H1 (cell line): ENCODE measurements at regions not wholly inside any gene's neighbourhood (a gene's known extent, or its start where the extent isn't known, plus 50 kb on each side); places are given as distances from the start of the nearest gene placed in this dataset.

Source experiments
- CTCF ChIA-PET: fragments of 300-600 bp; sonication (Branson Sonifier 250); formaldehyde crosslinking; loops from one replicate; lab custom pipeline; 2021; ENCODE audit not compliant: partially characterized antibody; lab: Charles Lee
- POLR2A ChIA-PET: fragments of 300-600 bp; sonication (Branson Sonifier 250); formaldehyde crosslinking; loops from one replicate; lab custom pipeline; 2021; ENCODE audit warnings: inconsistent platforms; ENCODE audit not compliant: partially characterized antibody; lab: Charles Lee
- DNase-seq, 2 experiments: peaks; one replicate each; pipeline versions ENCODE4 v3.0.0 to v3.0.0-alpha.2; 2010 to 2022; ENCODE audit warnings: low spot score in 2 of 2, low read depth in 1 of 2, mixed read lengths in 1 of 2
- FAIRE-seq: peaks from 2 replicates; lab custom pipeline; 2011; peaks lifted over from hg19 to GRCh38; lab: Jason Lieb, UNC
- H2AFZ ChIP-seq: 2 replicates; pipeline ENCODE4 v1.8.1; 2012; ENCODE audit warnings: low read length, inconsistent platforms
- H2AK5ac ChIP-seq: 2 replicates; pipeline ENCODE4 v1.6.1; 2013; ENCODE audit warnings: low read depth, low read length
- H2BK120ac ChIP-seq: replicated peaks from 2 replicates; pipeline ENCODE3; 2013; ENCODE audit warnings: low read depth, low read length, inconsistent platforms
- H2BK12ac ChIP-seq: 2 replicates; pipeline ENCODE4 v1.6.1; 2013; ENCODE audit warnings: low read depth, low read length
- H2BK15ac ChIP-seq: 2 replicates; pipeline ENCODE4 v1.6.1; 2013; ENCODE audit warnings: low read length
- H2BK20ac ChIP-seq: 2 replicates; pipeline ENCODE4 v1.6.1; 2013; ENCODE audit warnings: low read length
- H2BK5ac ChIP-seq: 2 replicates; pipeline ENCODE4 v1.6.1; 2013; ENCODE audit warnings: low read depth, low read length
- H3K14ac ChIP-seq: 2 replicates; pipeline ENCODE4 v1.6.1; 2013; ENCODE audit warnings: inconsistent platforms; ENCODE audit not compliant: insufficient read length
- H3K18ac ChIP-seq: 2 replicates; pipeline ENCODE4 v1.6.1; 2013; ENCODE audit warnings: low read length; ENCODE audit errors: extremely low read depth
- H3K23ac ChIP-seq: 2 replicates; pipeline ENCODE4 v1.6.1; 2013; ENCODE audit warnings: inconsistent platforms; ENCODE audit not compliant: insufficient read length
- H3K23me2 ChIP-seq: 2 replicates; pipeline ENCODE4 v1.6.1; 2013; ENCODE audit warnings: low read depth, low read length
- H3K27ac ChIP-seq: 2 replicates; pipeline ENCODE4 v1.6.1; 2011; ENCODE audit warnings: low read depth, low read length, inconsistent platforms
- H3K27me3 ChIP-seq, 4 experiments: replicated peaks in 1 of 4; 1 replicate in 1 of 4; 2 replicates in 3 of 4; pipeline versions ENCODE4 v1.6.1 to v1.8.1; 2011 to 2013; ENCODE audit warnings: low read length in 3 of 4, mild to moderate bottlenecking in 3 of 4, inconsistent platforms in 2 of 4, mixed read lengths in 2 of 4, moderate library complexity in 1 of 4; ENCODE audit not compliant: control insufficient read depth in 3 of 4, insufficient read depth in 3 of 4; ENCODE audit errors: extremely low read depth in 1 of 4
- H3K36me3 ChIP-seq, 4 experiments: 2 replicates each; pipeline versions ENCODE4 v1.6.1 to v1.8.1; 2011 to 2013; ENCODE audit warnings: mild to moderate bottlenecking in 4 of 4, low read length in 3 of 4, moderate library complexity in 2 of 4, control low read depth in 1 of 4, inconsistent platforms in 1 of 4; ENCODE audit not compliant: insufficient read depth in 4 of 4, control insufficient read depth in 2 of 4
- H3K4ac ChIP-seq: replicated peaks from 2 replicates; pipeline ENCODE3; 2013; ENCODE audit warnings: low read length, low read depth, mixed read lengths, inconsistent platforms; ENCODE audit not compliant: insufficient read length
- H3K4me1 ChIP-seq, 4 experiments: replicated peaks in 1 of 4; 1 replicate in 1 of 4; 2 replicates in 3 of 4; pipeline versions ENCODE4 v1.6.1 to v1.8.1; 2011 to 2013; ENCODE audit warnings: low read length in 3 of 4, inconsistent platforms in 2 of 4, mixed read lengths in 1 of 4; ENCODE audit not compliant: insufficient read depth in 4 of 4, control insufficient read depth in 3 of 4
- H3K4me2 ChIP-seq, 2 experiments: 2 replicates each; pipeline versions ENCODE4 v1.6.1 to v1.8.1; 2011 to 2013; ENCODE audit warnings: low read depth in 2 of 2, low read length in 2 of 2, control low read depth in 1 of 2, inconsistent platforms in 1 of 2, mild to moderate bottlenecking in 1 of 2; ENCODE audit not compliant: insufficient read depth in 1 of 2
- H3K4me3 ChIP-seq, 4 experiments: fragments of 200-600, 300-600 bp in 1 of 4; sonication (generic), shearing (Covaris generic), sonication (Bioruptor Twin) in 1 of 4; 2 replicates each; pipeline versions ENCODE4 v1.5.1 to v1.8.1; 2011 to 2016; ENCODE audit warnings: low read length in 4 of 4, low read depth in 3 of 4, control low read depth in 2 of 4, inconsistent platforms in 2 of 4, mild to moderate bottlenecking in 2 of 4, mixed read lengths in 1 of 4, moderate library complexity in 1 of 4; ENCODE audit not compliant: insufficient read depth in 2 of 4; ENCODE audit errors: extremely low read depth in 1 of 4
- H3K56ac ChIP-seq: replicated peaks from 2 replicates; pipeline ENCODE3; 2013; ENCODE audit warnings: low read depth, mild to moderate bottlenecking, mixed read lengths, low read length, inconsistent platforms; ENCODE audit not compliant: insufficient read length
- H3K79me1 ChIP-seq: 2 replicates; pipeline ENCODE4 v1.6.1; 2013; ENCODE audit warnings: low read depth, low read length, control low read depth
- H3K79me2 ChIP-seq, 2 experiments: 2 replicates each; pipeline versions ENCODE4 v1.6.1 to v1.8.1; 2012 to 2013; ENCODE audit warnings: low read length in 2 of 2, mild to moderate bottlenecking in 2 of 2, inconsistent platforms in 1 of 2; ENCODE audit not compliant: insufficient read depth in 2 of 2, control insufficient read depth in 1 of 2
- H3K9ac ChIP-seq, 4 experiments: replicated peaks in 1 of 4; 1 replicate in 1 of 4; 2 replicates in 3 of 4; pipeline versions ENCODE4 v1.6.1 to v1.8.1; 2011 to 2013; ENCODE audit warnings: low read depth in 3 of 4, low read length in 3 of 4, control low read depth in 2 of 4, mild to moderate bottlenecking in 2 of 4, moderate library complexity in 2 of 4, inconsistent platforms in 1 of 4; ENCODE audit errors: extremely low read depth in 1 of 4
- H3K9me3 ChIP-seq, 2 experiments: 2 replicates each; pipeline versions ENCODE4 v1.6.1 to v1.8.1; 2012 to 2013; ENCODE audit warnings: mild to moderate bottlenecking in 2 of 2, moderate library complexity in 2 of 2, control low read depth in 1 of 2, inconsistent platforms in 1 of 2, low read depth in 1 of 2, low read length in 1 of 2, mixed read lengths in 1 of 2; ENCODE audit not compliant: insufficient read depth in 2 of 2
- H4K20me1 ChIP-seq, 2 experiments: replicated peaks in 1 of 2; 2 replicates each; pipeline versions ENCODE3 to v1.8.1; 2011 to 2013; ENCODE audit warnings: inconsistent platforms in 2 of 2, low read length in 2 of 2, mild to moderate bottlenecking in 1 of 2; ENCODE audit not compliant: insufficient read depth in 2 of 2, control insufficient read depth in 1 of 2
- H4K5ac ChIP-seq: 2 replicates; pipeline ENCODE4 v1.6.1; 2013; ENCODE audit warnings: low read length, low read depth, mixed read lengths, inconsistent platforms; ENCODE audit not compliant: insufficient read length
- H4K8ac ChIP-seq: 2 replicates; pipeline ENCODE4 v1.8.0; 2013; ENCODE audit warnings: mild to moderate bottlenecking, moderate library complexity, low read length, inconsistent platforms; ENCODE audit not compliant: insufficient read depth; ENCODE audit errors: extremely low read depth
- H4K91ac ChIP-seq: replicated peaks from 2 replicates; pipeline ENCODE3; 2013; ENCODE audit warnings: low read length, mixed read lengths, inconsistent platforms; ENCODE audit not compliant: insufficient read length
- ATF3 ChIP-seq: IDR thresholded peaks from 2 replicates; pipeline ENCODE4 v1.6.1; 2011; ENCODE audit warnings: low read depth, mild to moderate bottlenecking, low read length; ENCODE audit not compliant: insufficient read depth
- CEBPB ChIP-seq: IDR thresholded peaks from 2 replicates; pipeline ENCODE4 v1.6.1; 2012; ENCODE audit warnings: low read depth, low read length
- CTCF ChIP-seq, 3 experiments: IDR thresholded peaks; 1 replicate in 2 of 3; 2 replicates in 1 of 3; pipeline versions ENCODE4 v1.5.1 to v1.6.1; 2011; ENCODE audit warnings: low read length in 3 of 3, mild to moderate bottlenecking in 3 of 3, inconsistent platforms in 2 of 3, low read depth in 1 of 3, moderate library complexity in 1 of 3; ENCODE audit not compliant: insufficient read depth in 1 of 3; ENCODE audit errors: control extremely low read depth in 1 of 3
- EP300 ChIP-seq, 2 experiments: IDR thresholded peaks; 1 replicate in 1 of 2; 2 replicates in 1 of 2; pipeline ENCODE4 v1.6.1; 2011 to 2012; ENCODE audit warnings: low read depth in 2 of 2, low read length in 2 of 2, mild to moderate bottlenecking in 2 of 2, borderline replicate concordance in 1 of 2, inconsistent platforms in 1 of 2, moderate library complexity in 1 of 2
- GTF2F1 ChIP-seq: IDR thresholded peaks from 2 replicates; pipeline ENCODE4 v1.6.1; 2012; ENCODE audit warnings: low read depth, low read length, improper control_type of control experiment, borderline replicate concordance
- JUND ChIP-seq: IDR thresholded peaks from 2 replicates; pipeline ENCODE4 v1.6.1; 2011; ENCODE audit warnings: mild to moderate bottlenecking, improper control_type of control experiment, low read length
- RAD21 ChIP-seq, 2 experiments: IDR thresholded peaks in 1 of 2; conservative IDR thresholded peaks in 1 of 2; 2 replicates each; pipeline ENCODE4 v1.6.1; 2011; ENCODE audit warnings: low read depth in 2 of 2, low read length in 2 of 2, improper control_type of control experiment in 1 of 2, inconsistent platforms in 1 of 2, mild to moderate bottlenecking in 1 of 2, moderate library complexity in 1 of 2
- SIN3A ChIP-seq, 2 experiments: IDR thresholded peaks in 1 of 2; conservative IDR thresholded peaks in 1 of 2; 2 replicates each; pipeline ENCODE4 v1.6.1; 2011 to 2012; ENCODE audit warnings: low read length in 2 of 2, improper control_type of control experiment in 1 of 2, low read depth in 1 of 2, mild to moderate bottlenecking in 1 of 2
- USF2 ChIP-seq: IDR thresholded peaks from 2 replicates; pipeline ENCODE4 v1.6.1; 2011; ENCODE audit warnings: low read length, improper control_type of control experiment
- WGBS, 2 experiments: shearing (Covaris generic) in 1 of 2; methylation state at CpG; one replicate each; pipeline versions ENCODE4 v1.1.6 to v1.1.7; 2013 to 2015; ENCODE audit warnings: low lambda C conversion rate in 2 of 2, mixed read lengths in 2 of 2, inconsistent platforms in 1 of 2, low coverage in 1 of 2, missing lambda C conversion rate in 1 of 2; ENCODE audit not compliant: insufficient replicate concordance in 2 of 2, insufficient coverage in 1 of 2, insufficient read length in 1 of 2; ENCODE audit errors: extremely low coverage in 1 of 2, missing lambda C conversion rate in 1 of 2; 5-methylcytosine and 5-hydroxymethylcytosine counted together

GRCh38 chr6:167761794-167762258 lies 64.9 kb upstream of the AFDN start:
- Histone ChIP-seq H2AK5ac (no peak overlapping the region), H3K36me3 (no peaks in the 10 kb centered on the region), H4K20me1 (no peaks in the 10 kb centered on the region), H3K18ac (no peak overlapping the region), H4K5ac (no peak overlapping the region), H3K23ac (no peak overlapping the region), H2BK5ac (no peak overlapping the region), H3K14ac (no peak overlapping the region), H3K4me1 (no peaks in the 10 kb centered on the region), H2BK120ac (no peak overlapping the region), H2AFZ (no peak overlapping the region), H3K27ac (no peak overlapping the region), H3K9me3 (no peaks in the 10 kb centered on the region), H3K4me2 (no peak overlapping the region), H2BK20ac (no peak overlapping the region), H3K23me2 (no peaks in the 10 kb centered on the region), H3K9ac (no peak overlapping the region), H2BK15ac (no peak overlapping the region), H3K56ac (no peak overlapping the region), H2BK12ac (no peak overlapping the region), H4K91ac (no peak overlapping the region), H3K4ac (no peak overlapping the region), H3K4me3 (no peak overlapping the region), H4K8ac (no peak overlapping the region), H3K79me2 (no peaks in the 10 kb centered on the region), H3K79me1 (no peaks in the 10 kb centered on the region; the same call in 1 of the 2 replicates), H3K27me3 (no peaks in the 10 kb centered on the region)
- CTCF ChIA-PET = interaction anchor here (1.3 kb wide), 1 partner anchor 15 kb away, joined by 3 read pairs; no protein-coding TSS in a partner anchor
- POLR2A ChIA-PET = no interaction called here
- FAIRE-seq (no peak), DNase-seq (no peak)
- WGBS, 2 experiments = 77% methylated on average over 7 of the region's 7 CpGs; no CpG with 5 or more reads in 1 of the 2 experiments
- TF ChIP-seq ATF3 = no peak
- TF ChIP-seq GTF2F1 = no peak
- no peak for TF ChIP-seq SIN3A (conservative IDR thresholded peaks at IDR 0.05 in 1 of 2, IDR thresholded peaks at IDR 0.05 in 1 of 2; ENCODE audit: low read depth in 1 of 2, low read length in 2 of 2)
- TF ChIP-seq USF2 = no peak
- TF ChIP-seq EP300 (IDR thresholded peaks at IDR 0.05; ENCODE audit: borderline replicate concordance in 1 of 2, low read depth in 2 of 2, low read length in 2 of 2) = no peak
- TF ChIP-seq RAD21 (IDR thresholded peaks at IDR 0.05 in 1 of 2, conservative IDR thresholded peaks at IDR 0.05 in 1 of 2; ENCODE audit: low read depth in 2 of 2, low read length in 2 of 2) = no peak
- no peak for TF ChIP-seq CTCF (IDR thresholded peaks at IDR 0.05; ENCODE audit: control extremely low read depth in 1 of 3, insufficient read depth in 1 of 3, low read depth in 1 of 3, low read length in 3 of 3)
- no peak for TF ChIP-seq JUND
- TF ChIP-seq CEBPB = no peak
